GM12865 (cell line): ENCODE measurements at regions not wholly inside any gene's neighbourhood (a gene's known extent, or its start where the extent isn't known, plus 50 kb on each side); places are given as distances from the start of the nearest gene placed in this dataset.

ENCODE experiments used
- DNase-seq: peaks from one replicate; pipeline ENCODE4 v3.0.0; 2010; ENCODE audit warnings: low read depth
- H3K4me3 ChIP-seq: 2 replicates; pipeline ENCODE4 v1.5.1; 2011; ENCODE audit warnings: mild to moderate bottlenecking, low read depth, low read length, control low read depth
- TF ChIP-seq, protein P1 (sequence below): IDR thresholded peaks from 2 replicates; pipeline ENCODE4 v1.5.1; 2011; ENCODE audit warnings: low read length, control low read depth, low read depth, inconsistent platforms; ENCODE audit not compliant: insufficient read depth; ENCODE audit errors: missing control alignments

DNA sequence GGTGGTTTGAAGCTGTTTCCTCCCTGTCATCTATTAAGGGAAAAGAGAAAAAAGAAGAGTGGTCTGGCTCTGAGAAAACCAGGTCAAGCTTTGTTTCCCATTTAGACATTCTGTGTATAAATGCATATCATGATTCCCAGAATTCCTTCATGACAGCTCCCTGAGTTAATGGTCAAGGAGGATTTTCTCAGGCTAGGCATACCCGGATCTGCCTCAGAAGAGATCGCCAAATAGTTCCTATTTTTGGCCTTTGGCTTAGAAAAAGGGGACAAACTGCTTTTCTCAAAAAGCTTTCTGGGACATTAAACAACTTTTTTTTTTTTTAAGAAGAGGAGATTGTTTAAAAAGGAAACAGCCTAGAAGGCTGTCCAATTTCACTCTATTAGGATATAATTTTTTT, 53.5 kb upstream of the PIP4K2A start:
- H3K4me3 ChIP-seq = no peak overlapping the region
- DNase-seq = no peak
- TF ChIP-seq, protein P1, sequence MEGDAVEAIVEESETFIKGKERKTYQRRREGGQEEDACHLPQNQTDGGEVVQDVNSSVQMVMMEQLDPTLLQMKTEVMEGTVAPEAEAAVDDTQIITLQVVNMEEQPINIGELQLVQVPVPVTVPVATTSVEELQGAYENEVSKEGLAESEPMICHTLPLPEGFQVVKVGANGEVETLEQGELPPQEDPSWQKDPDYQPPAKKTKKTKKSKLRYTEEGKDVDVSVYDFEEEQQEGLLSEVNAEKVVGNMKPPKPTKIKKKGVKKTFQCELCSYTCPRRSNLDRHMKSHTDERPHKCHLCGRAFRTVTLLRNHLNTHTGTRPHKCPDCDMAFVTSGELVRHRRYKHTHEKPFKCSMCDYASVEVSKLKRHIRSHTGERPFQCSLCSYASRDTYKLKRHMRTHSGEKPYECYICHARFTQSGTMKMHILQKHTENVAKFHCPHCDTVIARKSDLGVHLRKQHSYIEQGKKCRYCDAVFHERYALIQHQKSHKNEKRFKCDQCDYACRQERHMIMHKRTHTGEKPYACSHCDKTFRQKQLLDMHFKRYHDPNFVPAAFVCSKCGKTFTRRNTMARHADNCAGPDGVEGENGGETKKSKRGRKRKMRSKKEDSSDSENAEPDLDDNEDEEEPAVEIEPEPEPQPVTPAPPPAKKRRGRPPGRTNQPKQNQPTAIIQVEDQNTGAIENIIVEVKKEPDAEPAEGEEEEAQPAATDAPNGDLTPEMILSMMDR = no peak

DNA sequence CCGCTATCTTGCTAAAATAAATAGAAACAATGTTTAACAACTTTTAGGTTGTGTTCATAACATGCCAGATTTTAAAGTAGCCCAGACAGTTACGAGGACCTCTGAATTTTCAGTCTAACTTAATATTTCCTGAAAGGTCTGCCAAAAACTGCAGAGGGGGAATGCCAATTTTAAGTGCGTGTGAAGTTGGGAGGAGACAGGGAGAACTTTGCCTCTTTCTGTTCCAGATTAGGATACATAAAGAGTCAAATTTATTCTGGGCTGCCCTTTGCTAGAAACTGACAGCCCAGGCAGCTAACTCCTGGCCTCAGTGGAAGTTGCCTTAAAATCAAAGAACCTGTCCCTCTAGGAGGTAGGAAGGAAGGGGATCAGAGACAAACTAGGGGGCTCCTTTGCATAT, 52.3 kb upstream of the PIP4K2A start:
- no peak overlapping the region for H3K4me3 ChIP-seq
- TF ChIP-seq, protein P1 = no peak
- DNase-seq = peak; percentile 9

DNA sequence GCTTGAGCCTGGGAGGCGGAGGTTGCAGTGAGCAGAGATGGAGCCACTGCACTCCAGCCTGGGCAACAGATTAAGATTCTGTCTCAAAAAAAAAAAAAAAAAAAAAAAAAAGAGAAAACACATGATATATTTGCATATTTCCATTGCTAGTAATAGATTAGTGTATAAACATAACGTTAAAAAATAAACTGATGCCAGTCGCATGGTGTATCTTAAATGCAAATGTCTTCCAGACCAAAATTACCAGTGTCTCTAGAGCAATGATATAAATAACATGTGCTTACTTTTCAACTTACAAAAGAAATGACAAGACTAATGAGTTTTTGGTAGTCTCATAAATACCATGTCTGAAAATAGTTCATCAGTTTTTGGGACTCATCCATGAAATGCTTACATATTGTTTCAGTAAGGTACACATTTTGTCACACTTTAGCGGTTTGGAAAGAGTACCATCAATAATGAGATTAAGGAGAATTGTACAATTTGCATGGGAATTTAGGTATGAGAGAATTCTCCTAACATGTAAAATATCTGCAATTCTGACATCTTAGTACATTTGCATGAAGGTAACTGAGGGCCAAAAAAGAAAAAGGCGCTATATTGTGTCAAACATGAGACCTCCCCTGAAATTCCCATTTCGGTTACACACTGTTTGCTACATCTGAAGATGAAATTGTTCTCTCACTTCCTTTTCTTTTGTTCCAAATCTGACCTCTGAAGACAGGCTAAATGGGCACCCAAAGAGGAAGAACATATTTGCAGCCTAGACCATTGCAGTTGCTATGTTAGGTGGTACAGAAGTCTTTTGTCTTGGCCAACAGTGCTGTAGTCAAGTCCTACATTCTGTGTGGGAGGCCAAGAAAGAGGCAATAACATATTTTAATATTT, 51.5 kb upstream of the PIP4K2A start:
- DNase-seq = peak; percentile 72
- TF ChIP-seq, protein P1 = no peak

DNA sequence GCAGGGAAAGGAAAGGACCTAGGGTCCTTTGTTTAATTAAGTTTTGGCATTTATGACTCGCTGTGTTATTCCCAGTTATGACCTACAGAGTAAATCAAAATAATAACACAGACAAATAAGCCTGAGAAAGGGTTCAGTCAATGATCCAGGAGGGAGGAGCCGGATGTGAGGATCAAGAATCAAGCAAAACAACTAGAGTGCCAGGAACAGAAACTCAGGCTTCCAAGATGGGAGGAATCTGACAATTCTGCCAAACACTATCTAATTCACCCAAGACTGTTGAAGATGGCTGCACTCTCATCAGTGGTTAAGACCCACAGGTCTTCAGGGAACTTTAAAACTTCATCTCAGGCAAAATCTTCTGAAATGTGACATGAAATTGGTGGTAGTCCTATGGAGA, 50.3 kb upstream of the PIP4K2A start:
- H3K4me3 ChIP-seq = no peak overlapping the region
- TF ChIP-seq, protein P1 = no peak
- DNase-seq = no peak

More for the DNA sequence above, 51.5 kb upstream of the PIP4K2A start:
- no peak overlapping the region; the same call in 1 of the 2 replicates for H3K4me3 ChIP-seq
